Mesodermal cell (in vitro differentiated cells): ENCODE measurements at regions not wholly inside any gene's neighbourhood (a gene's known extent, or its start where the extent isn't known, plus 50 kb on each side); places are given as distances from the start of the nearest gene placed in this dataset.

Experiments
- H3K27ac ChIP-seq: 2 replicates; pipeline ENCODE4 v1.7.0; 2013; ENCODE audit warnings: mild to moderate bottlenecking, low read depth, low read length, moderate library complexity; ENCODE audit not compliant: severe bottlenecking
- H3K36me3 ChIP-seq: 2 replicates; pipeline ENCODE4 v1.7.1; 2013; ENCODE audit warnings: mild to moderate bottlenecking, low read length, moderate library complexity; ENCODE audit not compliant: control insufficient read depth, insufficient read depth
- H3K4me1 ChIP-seq: one replicate; pipeline ENCODE4 v1.7.1; 2013; ENCODE audit warnings: mild to moderate bottlenecking, low read length; ENCODE audit not compliant: insufficient read depth, control insufficient read depth, poor library complexity, severe bottlenecking
- H3K4me3 ChIP-seq: 2 replicates; pipeline ENCODE4 v1.7.0; 2013; ENCODE audit warnings: low read length, control low read depth, mild to moderate bottlenecking; ENCODE audit not compliant: insufficient read depth, poor library complexity, severe bottlenecking; ENCODE audit errors: extremely low read depth
- H3K9me3 ChIP-seq: 2 replicates; pipeline ENCODE4 v1.7.1; 2013; ENCODE audit warnings: mild to moderate bottlenecking, low read length, moderate library complexity; ENCODE audit not compliant: control insufficient read depth
- WGBS, 2 experiments: methylation state at CpG; one replicate each; pipeline ENCODE4 v1.1.5; 2013; ENCODE audit warnings: missing lambda C conversion rate in 2 of 2; ENCODE audit not compliant: insufficient coverage in 2 of 2; 5-methylcytosine and 5-hydroxymethylcytosine counted together

GRCh38 chr13:39967199-39967959 lies 311.9 kb downstream of the COG6 start:
- Histone ChIP-seq H3K36me3 (no peaks in the 10 kb centered on the region), H3K4me3 (no peak overlapping the region), H3K4me1 (no peaks in the 10 kb centered on the region), H3K27ac (no peak overlapping the region), H3K9me3 (no peaks in the 10 kb centered on the region)
- 97 to 100% methylated on average over 2 to 4 of the region's 4 CpGs for WGBS, 2 experiments

GRCh38 chr13:39968646-39969475 lies 313.4 kb downstream of the COG6 start:
- Histone ChIP-seq H3K9me3 (no peaks in the 10 kb centered on the region), H3K36me3 (no peaks in the 10 kb centered on the region), H3K4me1 (no peaks in the 10 kb centered on the region), H3K4me3 (no peak overlapping the region), H3K27ac (no peak overlapping the region)
- WGBS, 2 experiments, result 82 to 92% methylated on average over 4 of the region's 6 CpGs

- H3K4me3 ChIP-seq, result no peak overlapping the region
- no peaks in the 10 kb centered on the region for H3K9me3 ChIP-seq
- H3K27ac ChIP-seq, result no peak overlapping the region
- no peaks in the 10 kb centered on the region for H3K4me1 ChIP-seq
- no peaks in the 10 kb centered on the region for H3K36me3 ChIP-seq
- 77 to 90% methylated on average over 4 to 5 of the region's 6 CpGs for WGBS, 2 experiments
Measured at GRCh38 chr13:39970177-39970846, 314.9 kb downstream of the COG6 start.

GRCh38 chr13:39971526-39971925 lies 316.1 kb downstream of the COG6 start:
- no peaks in the 10 kb centered on the region for H3K9me3 ChIP-seq
- H3K4me1 ChIP-seq, result no peaks in the 10 kb centered on the region
- no peaks in the 10 kb centered on the region for H3K36me3 ChIP-seq
- 81% methylated on average over 2 to 3 of the region's 3 CpGs for WGBS, 2 experiments
- H3K4me3 ChIP-seq, result no peak overlapping the region
- H3K27ac ChIP-seq, result no peak overlapping the region

GRCh38 chr13:39976481-39976880 lies 321.0 kb downstream of the COG6 start:
- Histone ChIP-seq H3K36me3 (no peaks in the 10 kb centered on the region), H3K27ac (no peak overlapping the region), H3K4me3 (no peak overlapping the region), H3K4me1 (no peaks in the 10 kb centered on the region), H3K9me3 (no peaks in the 10 kb centered on the region)
- 40 to 46% methylated on average over 2 to 5 of the region's 6 CpGs for WGBS, 2 experiments

- H3K4me3 ChIP-seq, result no peak overlapping the region
- H3K27ac ChIP-seq, result no peak overlapping the region
- no peaks in the 10 kb centered on the region for H3K4me1 ChIP-seq
- no peaks in the 10 kb centered on the region for H3K36me3 ChIP-seq
- no peaks in the 10 kb centered on the region for H3K9me3 ChIP-seq
Measured at GRCh38 chr13:39981056-39981455, 325.6 kb downstream of the COG6 start.

GRCh38 chr13:39982745-39983144 lies 327.3 kb downstream of the COG6 start:
- no peaks in the 10 kb centered on the region for H3K9me3 ChIP-seq
- no peaks in the 10 kb centered on the region for H3K4me1 ChIP-seq
- no peak overlapping the region for H3K4me3 ChIP-seq
- no peak overlapping the region for H3K27ac ChIP-seq
- WGBS, 2 experiments, result 67 to 74% methylated on average over 2 to 3 of the region's 4 CpGs
- no peaks in the 10 kb centered on the region for H3K36me3 ChIP-seq

- no peak overlapping the region for H3K27ac ChIP-seq
- H3K36me3 ChIP-seq, result no peaks in the 10 kb centered on the region
- no peaks in the 10 kb centered on the region for H3K4me1 ChIP-seq
- H3K4me3 ChIP-seq, result no peak overlapping the region
- 89 to 90% methylated on average over 2 of the region's 4 CpGs for WGBS, 2 experiments
- no peaks in the 10 kb centered on the region for H3K9me3 ChIP-seq
Measured at GRCh38 chr13:39985071-39985470, 329.6 kb downstream of the COG6 start.

GRCh38 chr13:39988351-39988750 lies 332.9 kb downstream of the COG6 start:
- WGBS, 2 experiments, result 91 to 93% methylated on average over 6 of the region's 6 CpGs
- H3K4me1 ChIP-seq, result no peaks in the 10 kb centered on the region
- H3K36me3 ChIP-seq, result no peaks in the 10 kb centered on the region
- H3K4me3 ChIP-seq, result no peak overlapping the region
- H3K9me3 ChIP-seq, result no peaks in the 10 kb centered on the region
- H3K27ac ChIP-seq, result no peak overlapping the region

- H3K9me3 ChIP-seq, result no peaks in the 10 kb centered on the region
- H3K4me1 ChIP-seq, result no peaks in the 10 kb centered on the region
- H3K4me3 ChIP-seq, result no peak overlapping the region
- H3K27ac ChIP-seq, result no peak overlapping the region
- no peaks in the 10 kb centered on the region for H3K36me3 ChIP-seq
- WGBS, 2 experiments, result 90 to 100% methylated on average over 6 of the region's 6 CpGs
Measured at GRCh38 chr13:39998166-39998565, 342.7 kb downstream of the COG6 start.
